Stimulated activated CD4-positive, alpha-beta T cell treated with anti-CD3 and anti-CD28 coated beads, Interleukin-2, amount 100 ng/mL, for 24 hours (primary cell): ENCODE measurements at regions not wholly inside any gene's neighbourhood (a gene's known extent, or its start where the extent isn't known, plus 50 kb on each side); places are given as distances from the start of the nearest gene placed in this dataset.
"Not testable (repeated sequence)": the region's sequence is repeated elsewhere in the genome, so short reads cannot be mapped to it uniquely, and the experiment has no call there.

Source experiments
- DNase-seq, 2 donors: peaks; one replicate each; pipeline ENCODE4 v3.0.0-alpha.2; 2020

GRCh38 chr2:83364264-83364663, 1094.8 kb downstream of the SUCLG1 start:
- DNase-seq, result no peak

GRCh38 chr2:83363138-83363537, 1095.9 kb downstream of the SUCLG1 start:
- not testable (repeated sequence) for DNase-seq

- DNase-seq, result no peak
Observed at GRCh38 chr2:83359336-83359735, 1099.7 kb downstream of the SUCLG1 start.

- no peak for DNase-seq
Observed at GRCh38 chr2:83342860-83343329, 1116.2 kb downstream of the SUCLG1 start.

GRCh38 chr2:83340424-83340823, 1118.7 kb downstream of the SUCLG1 start:
- no peak for DNase-seq

- not testable (repeated sequence) for DNase-seq
Observed at GRCh38 chr2:83339942-83340341, 1119.1 kb downstream of the SUCLG1 start.

GRCh38 chr2:83331810-83332209, 1127.3 kb downstream of the SUCLG1 start:
- no peak for DNase-seq

GRCh38 chr2:83323038-83323437, 1136.0 kb downstream of the SUCLG1 start:
- DNase-seq, result no peak

GRCh38 chr2:83320053-83320452, 1139.0 kb downstream of the SUCLG1 start:
- no peak for DNase-seq

GRCh38 chr2:83305758-83306378, 1153.2 kb downstream of the SUCLG1 start:
- DNase-seq, result no peak

- no peak for DNase-seq
Observed at GRCh38 chr2:83291083-83291482, 1168.0 kb downstream of the SUCLG1 start.

- DNase-seq, result no peak
Observed at GRCh38 chr2:83282841-83283240, 1176.2 kb downstream of the SUCLG1 start.

- DNase-seq, result no peak
Observed at GRCh38 chr2:83282043-83282795, 1176.9 kb downstream of the SUCLG1 start.

GRCh38 chr2:83280391-83280790, 1178.7 kb downstream of the SUCLG1 start:
- no peak for DNase-seq

GRCh38 chr2:83273322-83273721, 1185.8 kb downstream of the SUCLG1 start:
- DNase-seq, result no peak

- DNase-seq, result no peak
Observed at GRCh38 chr2:83261591-83262136, 1197.4 kb downstream of the SUCLG1 start.

GRCh38 chr2:83253848-83254247, 1205.2 kb downstream of the SUCLG1 start:
- DNase-seq, result no peak

GRCh38 chr2:83251321-83251872, 1207.7 kb downstream of the SUCLG1 start:
- DNase-seq, result no peak

- DNase-seq, result not testable (repeated sequence)
Observed at GRCh38 chr2:83245806-83246537, 1213.1 kb downstream of the SUCLG1 start.

GRCh38 chr2:83240611-83241010, 1218.5 kb downstream of the SUCLG1 start:
- no peak for DNase-seq

- DNase-seq, result no peak
Observed at GRCh38 chr2:83238111-83238510, 1221.0 kb downstream of the SUCLG1 start.

- no peak for DNase-seq
Observed at GRCh38 chr2:83234246-83234645, 1224.8 kb downstream of the SUCLG1 start.

- DNase-seq, result no peak
Observed at GRCh38 chr2:83233781-83234180, 1225.3 kb downstream of the SUCLG1 start.
